Activated B cell treated with CpG ODN at 0.5 μM for 24 hours (primary cell): ENCODE measurements at regions not wholly inside any gene's neighbourhood (a gene's known extent, or its start where the extent isn't known, plus 50 kb on each side); places are given as distances from the start of the nearest gene placed in this dataset.

Experiments
- ATAC-seq: fragments of 200-7000 bp; cut with Tn5 transposase; one replicate; pipeline ENCODE4 v1.10.0; 2021; ENCODE audit warnings: low read depth, mild to moderate bottlenecking, moderate library complexity
- CTCF ChIA-PET: fragments of 350-600 bp; sonication (Branson Sonifier 250); formaldehyde crosslinking; loops from one replicate; lab custom pipeline; 2021; ENCODE audit warnings: antibody characterized with exemption; lab: Charles Lee
- POLR2A ChIA-PET: fragments of 350-600 bp; sonication (Branson Sonifier 250); formaldehyde crosslinking; loops from one replicate; lab custom pipeline; 2021; ENCODE audit warnings: antibody characterized with exemption; lab: Charles Lee
- DNase-seq: peaks from one replicate; pipeline ENCODE4 v3.0.0; 2022
- H3K27ac Mint-ChIP-seq: one replicate; pipeline ENCODE4 v1.8.0; 2020; ENCODE audit warnings: mixed read lengths
- H3K27me3 Mint-ChIP-seq: one replicate; pipeline ENCODE4 v1.8.0; 2021; ENCODE audit warnings: mixed read lengths
- H3K36me3 Mint-ChIP-seq: one replicate; pipeline ENCODE4 v1.8.0; 2021; ENCODE audit warnings: low read depth, mixed read lengths
- H3K4me1 Mint-ChIP-seq: one replicate; pipeline ENCODE4 v1.8.0; 2021; ENCODE audit warnings: mixed read lengths
- H3K4me3 Mint-ChIP-seq: one replicate; pipeline ENCODE4 v1.8.0; 2020; ENCODE audit warnings: mild to moderate bottlenecking, mixed read lengths
- H3K9me3 Mint-ChIP-seq: one replicate; pipeline ENCODE4 v1.8.0; 2020; ENCODE audit warnings: mixed read lengths
- CTCF ChIP-seq: fragments of 200-600 bp; IDR thresholded peaks from one replicate; pipeline ENCODE4 v1.8.0; 2022; ENCODE audit warnings: antibody characterized with exemption, mild to moderate bottlenecking
- intact Hi-C: fragments of 100-400 bp; cut with micrococcal nuclease; formaldehyde crosslinking; loops from one replicate; pipeline ENCODE4 v1.15.1; 2024

DNA sequence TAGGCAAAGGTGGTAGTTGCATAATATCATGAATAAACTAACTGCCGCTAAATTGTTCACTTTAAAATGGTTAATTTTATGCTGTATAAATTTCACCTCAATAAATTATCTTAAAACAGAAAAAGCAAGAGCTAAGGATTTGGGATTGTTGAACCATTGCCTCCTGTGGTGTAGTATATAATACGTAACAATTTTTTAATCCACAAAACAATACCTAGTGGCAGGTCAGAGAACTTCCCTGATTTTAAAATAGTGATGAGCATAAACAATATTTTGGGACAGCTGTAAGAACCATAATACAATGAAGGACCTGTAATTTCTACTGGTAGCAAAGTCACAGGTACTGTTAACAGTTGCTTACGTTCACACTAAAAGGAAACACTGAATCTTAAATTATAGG lies 161.9 kb upstream of the PRNP start:
- CTCF ChIA-PET, result no interaction called here

DNA sequence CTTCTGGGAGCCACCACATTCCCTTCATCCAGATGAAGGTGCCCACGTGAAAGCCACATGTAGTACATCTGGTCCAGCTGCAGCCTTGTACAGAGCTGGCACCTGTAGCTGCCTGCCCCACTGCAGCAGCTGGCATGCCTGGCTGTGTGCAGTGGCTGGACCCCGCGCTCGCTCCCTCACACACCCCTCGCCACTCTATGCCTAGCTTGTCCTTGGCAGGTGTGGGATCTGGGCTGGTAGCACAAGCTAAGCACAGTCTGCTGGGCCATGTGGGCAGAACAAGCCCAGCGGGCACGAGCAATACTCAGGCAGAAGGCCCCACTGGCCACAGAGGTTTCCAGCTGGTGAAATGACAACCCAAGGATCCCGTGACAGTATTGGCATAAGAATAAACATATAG lies 163.9 kb upstream of the PRNP start:
- peaks cover 4% of the 10 kb centered on the region for H3K9me3 Mint-ChIP-seq
- no peaks in the 10 kb centered on the region for H3K4me1 Mint-ChIP-seq
- H3K27ac Mint-ChIP-seq, result no peak overlapping the region
- no peak overlapping the region for H3K4me3 Mint-ChIP-seq
- intact Hi-C loops, result no loop called here
- ChIA-PET POLR2A (no interaction called here), CTCF (no interaction called here)
- no peak for DNase-seq
- TF ChIP-seq CTCF, result no peak
- H3K36me3 Mint-ChIP-seq, result no peaks in the 10 kb centered on the region
- peaks cover 14% of the 10 kb centered on the region for H3K27me3 Mint-ChIP-seq
- ATAC-seq, result no peak

More for the DNA sequence above, 161.9 kb upstream of the PRNP start:
- H3K27me3 Mint-ChIP-seq, result peaks cover 14% of the 10 kb centered on the region
- H3K36me3 Mint-ChIP-seq, result no peaks in the 10 kb centered on the region
- H3K4me3 Mint-ChIP-seq, result no peak overlapping the region
- ATAC-seq, result no peak
- TF ChIP-seq CTCF, result no peak
- intact Hi-C loops, result no loop called here
- DNase-seq, result no peak
- POLR2A ChIA-PET, result no interaction called here
- no peaks in the 10 kb centered on the region for H3K4me1 Mint-ChIP-seq
- no peak overlapping the region for H3K27ac Mint-ChIP-seq
- H3K9me3 Mint-ChIP-seq, result peaks cover 14% of the 10 kb centered on the region

DNA sequence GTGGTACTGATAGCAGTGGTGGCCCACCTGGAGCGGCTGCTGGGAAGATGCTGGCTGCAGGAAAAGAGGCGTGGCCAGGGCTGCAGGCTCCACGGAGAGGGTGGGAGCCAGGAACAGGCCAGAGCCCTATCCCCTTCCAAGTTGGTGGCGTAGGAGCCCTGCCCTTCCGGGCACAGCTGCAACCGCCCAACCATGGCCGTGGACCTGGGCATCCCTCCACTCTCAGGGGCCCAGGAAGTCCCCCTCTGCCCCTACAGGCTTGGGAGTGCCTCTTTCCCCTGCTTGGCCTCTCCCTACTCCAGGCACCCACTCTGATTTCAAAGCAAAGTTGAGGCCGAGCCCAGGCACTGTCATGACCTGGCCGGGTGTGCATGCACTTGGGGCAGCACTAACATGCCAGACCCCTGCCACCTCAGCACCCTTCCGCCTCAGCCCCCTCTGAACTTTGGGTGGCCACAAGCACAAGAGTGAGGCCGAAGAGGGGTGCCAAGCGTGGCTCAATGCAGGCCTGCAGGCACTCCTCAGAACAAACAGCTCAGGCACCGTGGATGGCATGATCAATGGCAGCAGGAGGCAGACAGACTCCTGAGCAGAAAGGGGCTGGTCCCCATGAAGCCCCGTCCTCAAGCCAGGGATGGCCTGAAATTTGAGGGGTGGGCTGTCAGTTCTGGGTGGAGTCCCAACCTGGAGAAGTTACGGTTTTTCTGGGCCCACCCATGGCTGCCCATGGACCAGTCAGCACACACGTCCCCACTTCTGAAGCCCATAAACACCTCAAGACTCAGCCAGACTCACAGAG lies 164.9 kb upstream of the PRNP start:
- CTCF ChIA-PET, result no interaction called here
- Mint-ChIP-seq H3K36me3 (no peaks in the 10 kb centered on the region), H3K27me3 (peaks cover 19% of the 10 kb centered on the region), H3K4me1 (no peaks in the 10 kb centered on the region), H3K9me3 (no peaks in the 10 kb centered on the region), H3K27ac (no peak overlapping the region), H3K4me3 (no peak overlapping the region)
- intact Hi-C loops, result no loop called here
- ATAC-seq (no peak), DNase-seq (no peak)
- TF ChIP-seq CTCF, result no peak
- POLR2A ChIA-PET, result no interaction called here

DNA sequence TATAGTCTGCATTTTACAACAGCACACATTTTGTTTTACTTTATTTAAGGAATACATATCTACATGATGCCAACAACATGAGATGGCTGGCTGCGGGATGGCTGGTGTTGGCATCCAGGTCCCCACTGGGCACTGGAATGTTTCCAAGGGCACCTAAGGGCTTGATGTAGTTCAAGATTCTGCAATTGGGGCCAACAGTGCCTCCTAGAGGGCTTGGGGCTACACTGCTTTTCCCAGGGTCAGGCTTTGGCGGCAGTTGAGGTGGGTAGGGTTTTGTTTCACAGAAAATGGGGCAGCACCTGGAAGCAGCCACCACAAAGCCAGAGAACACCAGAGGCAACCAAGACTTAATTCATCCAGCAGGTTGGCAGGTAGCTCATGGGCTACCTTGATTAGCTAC lies 166.7 kb upstream of the PRNP start:
- DNase-seq, result no peak
- POLR2A ChIA-PET, result no interaction called here

DNA sequence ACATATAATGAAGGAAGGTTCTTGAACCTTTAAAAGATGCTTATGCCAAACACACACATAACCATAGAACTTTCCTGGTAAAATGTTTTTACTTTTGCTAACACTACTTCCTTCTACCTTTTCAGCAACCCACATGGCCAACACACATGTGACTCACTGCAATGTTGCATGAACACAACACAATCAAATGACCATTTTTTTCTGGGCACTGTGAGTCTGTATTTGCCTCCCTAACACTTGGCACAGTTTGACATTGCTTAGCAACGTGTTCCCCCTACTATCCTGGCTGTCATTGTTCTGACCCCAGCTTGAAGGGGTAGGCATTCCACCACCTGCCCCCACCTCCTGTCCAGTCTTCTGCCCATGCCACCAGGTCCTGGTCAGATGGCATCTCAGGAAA lies 169.4 kb upstream of the PRNP start:
- peaks cover 27% of the 10 kb centered on the region for H3K27me3 Mint-ChIP-seq
- no peaks in the 10 kb centered on the region for H3K9me3 Mint-ChIP-seq
- H3K4me3 Mint-ChIP-seq, result no peak overlapping the region
- no peak for TF ChIP-seq CTCF
- intact Hi-C loops, result no loop called here
- ChIA-PET POLR2A (no interaction called here), CTCF (no interaction called here)
- DNase-seq, result no peak
- no peak for ATAC-seq
- no peak overlapping the region for H3K27ac Mint-ChIP-seq
- H3K36me3 Mint-ChIP-seq, result no peaks in the 10 kb centered on the region
- H3K4me1 Mint-ChIP-seq, result no peaks in the 10 kb centered on the region

More for the DNA sequence above, 166.7 kb upstream of the PRNP start:
- CTCF ChIA-PET, result no interaction called here
- Mint-ChIP-seq H3K36me3 (no peaks in the 10 kb centered on the region), H3K4me3 (no peak overlapping the region), H3K9me3 (no peaks in the 10 kb centered on the region), H3K27me3 (peaks cover 25% of the 10 kb centered on the region), H3K4me1 (no peaks in the 10 kb centered on the region), H3K27ac (no peak overlapping the region)
- intact Hi-C loops, result no loop called here
- no peak for TF ChIP-seq CTCF
- ATAC-seq, result no peak
